ENCODE measurements at regions not wholly inside any gene's neighbourhood (a gene's known extent, or its start where the extent isn't known, plus 50 kb on each side); places are given as distances from the start of the nearest gene placed in this dataset.
"Not testable (repeated sequence)": the region's sequence is repeated elsewhere in the genome, so short reads cannot be mapped to it uniquely, and the experiment has no call there.

- H3K4me3 ChIP-seq: no peak overlapping the region
- no peak for TF ChIP-seq POLR2A (IDR thresholded peaks at IDR 0.05; ENCODE audit: low read depth)
- no peak for TF ChIP-seq EP300 (IDR thresholded peaks at IDR 0.05)
- no peak for TF ChIP-seq POLR2AphosphoS5 (IDR thresholded peaks at IDR 0.05)
- TF ChIP-seq CTCF (IDR thresholded peaks at IDR 0.05): no peak
- H3K4me1 ChIP-seq: no peaks in the 10 kb centered on the region
- peaks cover 0 to 5% (median 0%) of the 10 kb centered on the region in 4 donors for H3K9me3 ChIP-seq
- intact Hi-C loops (cut with DNase I): no loop called here
- H3K27ac ChIP-seq (replicated peaks in 1 of 4): no peak overlapping the region
- no peak for DNase-seq (ENCODE audit: extremely low spot score)
- WGBS: 48% methylated on average over 3 of the region's 3 CpGs
- no peaks in the 10 kb centered on the region for H3K36me3 ChIP-seq
- no peaks in the 10 kb centered on the region for H3K27me3 ChIP-seq
Measured at GRCh38 chrX:3950373-3950772, 236.9 kb upstream of the PRKX start.

- WGBS: 68% methylated on average over 3 of the region's 3 CpGs
- TF ChIP-seq POLR2AphosphoS5 (IDR thresholded peaks at IDR 0.05) (no peak), CTCF (IDR thresholded peaks at IDR 0.05) (no peak), POLR2A (IDR thresholded peaks at IDR 0.05; ENCODE audit: low read depth) (no peak)
Measured at GRCh38 chrX:3943965-3944364, 230.5 kb upstream of the PRKX start.

GRCh38 chrX:3940000-3940610, 226.7 kb upstream of the PRKX start:
- no peak overlapping the region for H3K27ac ChIP-seq (replicated peaks in 1 of 4)
- no peak overlapping the region for H3K4me3 ChIP-seq
- H3K9me3 ChIP-seq: peaks cover 0 to 9% (median 0%) of the 10 kb centered on the region in 4 donors
- H3K36me3 ChIP-seq: no peaks in the 10 kb centered on the region
- no peak for TF ChIP-seq POLR2AphosphoS5 (IDR thresholded peaks at IDR 0.05)
- TF ChIP-seq EP300 (IDR thresholded peaks at IDR 0.05): no peak
- peak in 1 of 3 experiments; percentile 18 for TF ChIP-seq CTCF (IDR thresholded peaks at IDR 0.05)
- 27% methylated on average over 4 of the region's 4 CpGs for WGBS
- H3K27me3 ChIP-seq: no peaks in the 10 kb centered on the region
- intact Hi-C loops (cut with DNase I): no loop called here
- no peaks in the 10 kb centered on the region for H3K4me1 ChIP-seq
- no peak for DNase-seq (ENCODE audit: extremely low spot score)

More at GRCh38 chrX:3943965-3944364, 230.5 kb upstream of the PRKX start:
- Histone ChIP-seq H3K4me1 (no peaks in the 10 kb centered on the region), H3K9me3 (peaks cover 0 to 9% (median 0%) of the 10 kb centered on the region in 4 donors), H3K4me3 (no peak overlapping the region), H3K36me3 (no peaks in the 10 kb centered on the region), H3K27ac (replicated peaks in 1 of 4) (no peak overlapping the region), H3K27me3 (no peaks in the 10 kb centered on the region)
- intact Hi-C loops (cut with DNase I): no loop called here
- no peak for DNase-seq (ENCODE audit: extremely low spot score)

- WGBS: 91% methylated on average over 2 of the region's 3 CpGs
Measured at GRCh38 chrX:3938587-3938986, 225.1 kb upstream of the PRKX start.

GRCh38 chrX:3935196-3935595, 221.7 kb upstream of the PRKX start:
- H3K27me3 ChIP-seq; H3K9me3 ChIP-seq; H3K27ac ChIP-seq (replicated peaks in 1 of 4); intact Hi-C loops (cut with DNase I); DNase-seq (ENCODE audit: extremely low spot score); H3K4me1 ChIP-seq; H3K36me3 ChIP-seq; H3K4me3 ChIP-seq: not testable (repeated sequence)
- WGBS: no CpG with 5 or more reads among the region's 4 CpGs

More at GRCh38 chrX:3938587-3938986, 225.1 kb upstream of the PRKX start:
- H3K4me1 ChIP-seq: no peaks in the 10 kb centered on the region
- no peak for DNase-seq (ENCODE audit: extremely low spot score)
- TF ChIP-seq POLR2A (IDR thresholded peaks at IDR 0.05; ENCODE audit: low read depth): no peak
- no peak for TF ChIP-seq EP300 (IDR thresholded peaks at IDR 0.05)
- no peak for TF ChIP-seq CTCF (IDR thresholded peaks at IDR 0.05)
- TF ChIP-seq POLR2AphosphoS5 (IDR thresholded peaks at IDR 0.05): no peak
- H3K27ac ChIP-seq (replicated peaks in 1 of 4): no peak overlapping the region
- intact Hi-C loops (cut with DNase I): no loop called here
- no peaks in the 10 kb centered on the region for H3K36me3 ChIP-seq
- no peaks in the 10 kb centered on the region for H3K27me3 ChIP-seq
- peaks cover 0 to 9% (median 0%) of the 10 kb centered on the region in 4 donors for H3K9me3 ChIP-seq
- no peak overlapping the region for H3K4me3 ChIP-seq

- no CpG with 5 or more reads among the region's 78 CpGs for WGBS
- H3K4me1 ChIP-seq; H3K27me3 ChIP-seq; H3K4me3 ChIP-seq; DNase-seq (ENCODE audit: extremely low spot score); H3K36me3 ChIP-seq; H3K9me3 ChIP-seq; intact Hi-C loops (cut with DNase I); H3K27ac ChIP-seq (replicated peaks in 1 of 4): not testable (repeated sequence)
Measured at GRCh38 chrX:3920424-3921017, 207.1 kb upstream of the PRKX start.

GRCh38 chrX:3919668-3920423, 206.4 kb upstream of the PRKX start:
- WGBS: no CpG with 5 or more reads among the region's 79 CpGs
- H3K4me1 ChIP-seq; H3K9me3 ChIP-seq; DNase-seq (ENCODE audit: extremely low spot score); H3K27ac ChIP-seq (replicated peaks in 1 of 4); intact Hi-C loops (cut with DNase I); H3K27me3 ChIP-seq; H3K4me3 ChIP-seq; H3K36me3 ChIP-seq: not testable (repeated sequence)

GRCh38 chrX:3914813-3915212, 201.4 kb upstream of the PRKX start:
- no CpG with 5 or more reads among the region's 28 CpGs for WGBS
- DNase-seq (ENCODE audit: extremely low spot score); H3K27me3 ChIP-seq; H3K27ac ChIP-seq (replicated peaks in 1 of 4); intact Hi-C loops (cut with DNase I); H3K36me3 ChIP-seq; H3K4me3 ChIP-seq; H3K4me1 ChIP-seq; H3K9me3 ChIP-seq: not testable (repeated sequence)
